Urothelium cell line (cell line): ENCODE measurements at regions not wholly inside any gene's neighbourhood (a gene's known extent, or its start where the extent isn't known, plus 50 kb on each side); places are given as distances from the start of the nearest gene placed in this dataset.
A peak's percentile ranks its signal among the peaks of the same experiment; 100 is the strongest.
"Not testable (repeated sequence)": the region's sequence is repeated elsewhere in the genome, so short reads cannot be mapped to it uniquely, and the experiment has no call there.

Experiments used
- DNase-seq: peaks from one replicate; pipeline ENCODE4 v3.0.0; 2011; ENCODE audit warnings: low spot score, mixed read lengths
- FAIRE-seq: peaks from 2 replicates; lab custom pipeline; 2011; peaks lifted over from hg19 to GRCh38; lab: Jason Lieb, UNC

- no peak for FAIRE-seq
- DNase-seq: no peak
Measured at GRCh38 chr2:241999184-241999583, 129.7 kb downstream of the RTP5 start.

- FAIRE-seq: no peak
- no peak for DNase-seq
Measured at GRCh38 chr2:242001853-242002252, 132.3 kb downstream of the RTP5 start.

- FAIRE-seq (no peak), DNase-seq (no peak)
Measured at GRCh38 chr2:242002944-242003343, 133.4 kb downstream of the RTP5 start.

- no peak for FAIRE-seq
- no peak for DNase-seq
Measured at GRCh38 chr2:242004223-242004901, 134.8 kb downstream of the RTP5 start.

GRCh38 chr2:242004902-242005230 lies 135.3 kb downstream of the RTP5 start:
- FAIRE-seq: no peak
- no peak for DNase-seq

GRCh38 chr2:242006091-242006634 lies 136.6 kb downstream of the RTP5 start:
- DNase-seq, FAIRE-seq: not testable (repeated sequence)

GRCh38 chr2:242008908-242009307 lies 139.4 kb downstream of the RTP5 start:
- DNase-seq: not testable (repeated sequence)
- peak; percentile 71 for FAIRE-seq

- not testable (repeated sequence) for DNase-seq, FAIRE-seq
Measured at GRCh38 chr2:242009846-242010245, 140.3 kb downstream of the RTP5 start.

GRCh38 chr2:242010252-242011166 lies 141.0 kb downstream of the RTP5 start:
- FAIRE-seq: not testable (repeated sequence)

GRCh38 chr2:242011167-242011513 lies 141.6 kb downstream of the RTP5 start:
- no peak for FAIRE-seq

More at GRCh38 chr2:242010252-242011166, 141.0 kb downstream of the RTP5 start:
- not testable (repeated sequence) for DNase-seq

GRCh38 chr2:242011516-242011915 lies 142.0 kb downstream of the RTP5 start:
- FAIRE-seq (no peak), DNase-seq (no peak)

More at GRCh38 chr2:242011167-242011513, 141.6 kb downstream of the RTP5 start:
- no peak for DNase-seq

GRCh38 chr2:242011991-242012764 lies 142.6 kb downstream of the RTP5 start:
- FAIRE-seq (no peak), DNase-seq (no peak)

GRCh38 chr2:242012956-242013764 lies 143.6 kb downstream of the RTP5 start:
- no peak for DNase-seq
- no peak for FAIRE-seq

GRCh38 chr2:242013771-242014170 lies 144.2 kb downstream of the RTP5 start:
- DNase-seq (no peak), FAIRE-seq (no peak)

GRCh38 chr2:242015108-242016065 lies 145.9 kb downstream of the RTP5 start:
- FAIRE-seq: no peak
- no peak for DNase-seq

GRCh38 chr2:242017086-242017485 lies 147.6 kb downstream of the RTP5 start:
- DNase-seq: no peak
- no peak for FAIRE-seq

- FAIRE-seq, DNase-seq: not testable (repeated sequence)
Measured at GRCh38 chr2:242018416-242018815, 148.9 kb downstream of the RTP5 start.

- DNase-seq (no peak), FAIRE-seq (no peak)
Measured at GRCh38 chr2:242019344-242019743, 149.8 kb downstream of the RTP5 start.
